GM21786 (cell line): ENCODE measurements at regions not wholly inside any gene's neighbourhood (a gene's known extent, or its start where the extent isn't known, plus 50 kb on each side); places are given as distances from the start of the nearest gene placed in this dataset.

Experiments
- ATAC-seq: cut with Tn5 transposase; IDR thresholded peaks from one replicate; pipeline ENCODE4 v1.9.1; 2021; ENCODE audit not compliant: unreplicated experiment

- no peak for ATAC-seq
These were observed 185.4 kb upstream of the EPHA3 start for GRCh38 chr3:88921986-88922385.

- ATAC-seq: no peak
These were observed 181.2 kb upstream of the EPHA3 start for GRCh38 chr3:88926221-88926620.

- ATAC-seq: no peak
These were observed 176.8 kb upstream of the EPHA3 start for GRCh38 chr3:88930611-88931010.

- no peak for ATAC-seq
These were observed 170.6 kb upstream of the EPHA3 start for GRCh38 chr3:88936831-88937230.

GRCh38 chr3:88940296-88940695 is 167.1 kb upstream of the EPHA3 start:
- no peak for ATAC-seq

GRCh38 chr3:88947013-88947412 is 160.4 kb upstream of the EPHA3 start:
- ATAC-seq: no peak

- no peak for ATAC-seq
These were observed 152.6 kb upstream of the EPHA3 start for GRCh38 chr3:88954853-88955252.

GRCh38 chr3:88955274-88955673 is 152.1 kb upstream of the EPHA3 start:
- no peak for ATAC-seq

- no peak for ATAC-seq
These were observed 149.5 kb upstream of the EPHA3 start for GRCh38 chr3:88957711-88958439.

- ATAC-seq: no peak
These were observed 147.4 kb upstream of the EPHA3 start for GRCh38 chr3:88960019-88960418.

- ATAC-seq: no peak
These were observed 144.4 kb upstream of the EPHA3 start for GRCh38 chr3:88963003-88963402.

- ATAC-seq: no peak
These were observed 127.7 kb upstream of the EPHA3 start for GRCh38 chr3:88979760-88980159.

- no peak for ATAC-seq
These were observed 124.0 kb upstream of the EPHA3 start for GRCh38 chr3:88983458-88983857.

- ATAC-seq: no peak
These were observed 123.2 kb upstream of the EPHA3 start for GRCh38 chr3:88984256-88984655.

GRCh38 chr3:88984832-88985231 is 122.6 kb upstream of the EPHA3 start:
- ATAC-seq: no peak

GRCh38 chr3:88985491-88985890 is 121.9 kb upstream of the EPHA3 start:
- no peak for ATAC-seq

- no peak for ATAC-seq
These were observed 120.6 kb upstream of the EPHA3 start for GRCh38 chr3:88986834-88987233.

GRCh38 chr3:88987776-88988175 is 119.6 kb upstream of the EPHA3 start:
- ATAC-seq: no peak

- no peak for ATAC-seq
These were observed 118.5 kb upstream of the EPHA3 start for GRCh38 chr3:88988906-88989305.

- ATAC-seq: no peak
These were observed 115.9 kb upstream of the EPHA3 start for GRCh38 chr3:88991496-88991895.

- no peak for ATAC-seq
These were observed 110.7 kb upstream of the EPHA3 start for GRCh38 chr3:88996691-88997090.

- no peak for ATAC-seq
These were observed 110.2 kb upstream of the EPHA3 start for GRCh38 chr3:88997260-88997659.

- no peak for ATAC-seq
These were observed 106.5 kb upstream of the EPHA3 start for GRCh38 chr3:89000886-89001285.
